ENCODE measurements at regions not wholly inside any gene's neighbourhood (a gene's known extent, or its start where the extent isn't known, plus 50 kb on each side); places are given as distances from the start of the nearest gene placed in this dataset.
"Not testable (repeated sequence)": the region's sequence is repeated elsewhere in the genome, so short reads cannot be mapped to it uniquely, and the experiment has no call there.

- no peak for DNase-seq (ENCODE audit: low read depth in 2 of 2)
Observed at GRCh38 chr4:57182132-57182874, 72.1 kb upstream of the IGFBP7 start.

DNA sequence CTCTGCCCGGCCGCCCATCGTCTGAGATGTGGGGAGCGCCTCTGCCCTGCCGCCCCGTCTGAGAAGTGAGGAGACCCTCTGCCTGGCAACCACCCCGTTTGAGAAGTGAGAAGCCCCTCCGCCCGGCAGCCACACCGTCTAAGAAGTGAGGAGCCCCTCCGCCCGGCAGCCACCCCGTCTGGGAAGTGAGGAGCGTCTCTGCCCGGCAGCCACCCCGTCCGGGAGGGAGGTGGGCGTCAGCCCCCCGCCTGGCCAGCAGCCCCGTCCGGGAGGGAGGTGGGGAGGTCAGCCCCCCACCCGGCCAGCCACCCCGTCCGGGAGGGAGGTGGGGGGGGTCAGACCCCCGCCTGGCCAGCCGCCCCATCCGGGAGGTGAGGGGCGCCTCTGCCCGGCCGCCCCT is 63.0 kb upstream of the IGFBP7 start:
- not testable (repeated sequence) for DNase-seq (ENCODE audit: low read depth in 2 of 2)

DNA sequence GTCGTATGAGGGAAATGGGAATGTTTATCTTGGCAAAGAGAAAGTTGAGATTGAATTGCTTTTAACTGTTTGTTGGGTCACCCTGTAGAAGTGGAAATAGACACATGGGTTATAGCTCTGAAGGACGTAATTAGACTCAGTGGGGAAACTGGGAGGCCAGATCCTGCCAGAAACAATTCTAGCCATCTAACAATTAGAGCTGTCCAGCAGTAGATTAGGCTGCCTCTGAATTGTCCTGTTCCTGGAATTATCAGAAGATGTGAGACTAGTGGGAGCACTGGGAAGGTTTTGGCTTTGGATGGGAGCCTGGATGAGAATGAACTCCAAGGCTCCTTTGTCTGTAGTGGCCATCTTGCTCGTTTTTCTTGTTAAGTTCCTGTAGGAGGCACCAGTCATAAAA is 61.9 kb upstream of the IGFBP7 start:
- DNase-seq (ENCODE audit: low read depth in 2 of 2) = no peak

- DNase-seq (ENCODE audit: low read depth in 2 of 2) = no peak
Observed at GRCh38 chr4:57168982-57169381, 58.8 kb upstream of the IGFBP7 start.

DNA sequence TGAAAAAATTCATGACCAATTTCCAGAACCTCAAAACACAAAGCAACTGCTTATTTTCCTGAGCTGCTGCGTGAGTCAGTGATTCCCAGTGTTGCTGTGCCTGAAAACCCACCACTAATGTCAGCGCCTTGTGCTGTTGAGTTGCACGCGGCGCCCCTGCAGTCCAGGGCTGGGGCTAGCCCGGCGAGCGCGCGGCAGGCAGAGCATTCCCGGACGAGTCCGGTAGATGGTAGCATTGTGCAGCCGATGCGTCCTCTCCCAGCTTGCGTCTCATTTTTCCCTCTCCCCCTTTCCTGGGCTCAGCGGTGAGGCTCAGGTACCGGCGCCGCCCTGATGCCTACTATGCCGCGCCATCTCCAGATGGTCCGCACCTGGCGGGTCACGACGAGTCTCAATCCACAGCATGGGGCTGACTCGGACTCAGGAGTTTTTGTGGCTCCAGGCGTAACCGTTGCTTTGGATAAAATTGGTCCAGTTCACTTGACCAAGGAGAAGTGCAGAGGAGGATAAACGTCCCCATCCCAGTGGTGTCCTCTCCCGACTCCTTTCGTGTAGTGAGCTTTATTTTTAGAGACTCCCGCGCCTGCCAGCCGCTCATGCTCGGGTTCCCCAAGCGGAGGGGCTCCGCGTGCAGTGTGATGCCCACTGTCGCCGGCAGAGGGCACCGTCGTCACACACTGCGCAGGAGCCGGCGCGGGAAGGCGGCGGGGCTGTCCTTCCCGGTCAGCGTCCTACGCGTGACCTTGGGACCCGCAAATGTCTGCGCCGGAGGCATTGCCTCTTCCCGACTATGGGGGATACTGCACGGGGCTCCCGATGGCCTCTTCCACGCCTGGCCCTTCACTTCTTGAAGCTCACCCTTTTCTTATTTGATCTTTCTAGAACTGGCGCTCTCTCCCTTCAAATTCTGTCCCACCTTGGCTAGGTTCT is 53.6 kb upstream of the IGFBP7 start:
- peak; percentile 62 to 63 for DNase-seq (ENCODE audit: low read depth in 2 of 2)

GRCh38 chr4:57162499-57163019 is 52.4 kb upstream of the IGFBP7 start:
- DNase-seq (ENCODE audit: low read depth in 2 of 2) = no peak
